HCT116 (cell line): ENCODE measurements at regions not wholly inside any gene's neighbourhood (a gene's known extent, or its start where the extent isn't known, plus 50 kb on each side); places are given as distances from the start of the nearest gene placed in this dataset.

Experiments
- ATAC-seq: fragments of 200-7000 bp; cut with Tn5 transposase; 2 replicates; pipeline ENCODE4 v1.9.1; 2020; ENCODE audit warnings: mild to moderate bottlenecking, moderate library complexity
- BruUV-seq: library from RNA; stranded (reverse); fragments of 400-500 nt; replicated peaks from 2 replicates; lab custom pipeline; 2021; lab: Mats Ljungman, UMichigan
- CTCF ChIA-PET: fragments of 300-600 bp; sonication (Branson Sonifier 250); formaldehyde crosslinking; loops from one replicate; lab custom pipeline; 2021; ENCODE audit warnings: antibody characterized with exemption; lab: Charles Lee
- POLR2A ChIA-PET: fragments of 300-600, 350-600 bp; sonication (Branson Sonifier 250); formaldehyde crosslinking; loops from one replicate; lab custom pipeline; 2021; ENCODE audit warnings: antibody characterized with exemption; lab: Charles Lee
- RAD21 ChIA-PET, 2 experiments: fragments of 300-600 bp; sonication (Branson Sonifier 250); formaldehyde crosslinking; loops; one replicate each; lab custom pipeline; 2023; ENCODE audit warnings: low total read pairs in 2 of 2; ENCODE audit not compliant: uncharacterized antibody in 2 of 2, unreplicated experiment in 2 of 2, low non-redundant PET in 1 of 2; lab: Charles Lee
- DNase-seq: peaks from one replicate; pipeline ENCODE4 v3.0.0-alpha.2; 2010; ENCODE audit warnings: low read depth, low spot score
- H2AFZ ChIP-seq: fragments of 200-600 bp; shearing (Covaris generic), sonication (generic); 2 replicates; pipeline ENCODE4 v1.6.1; 2017; ENCODE audit warnings: low read depth, mixed run types, mixed read lengths, antibody characterized with exemption, low read length; ENCODE audit not compliant: poor library complexity, severe bottlenecking
- H3K27ac ChIP-seq: 2 replicates; pipeline ENCODE4 v1.5.1; 2012; ENCODE audit warnings: low read depth, low read length
- H3K27me3 ChIP-seq: fragments of 200-600 bp; sonication (generic); 2 replicates; pipeline ENCODE4 v1.6.1; 2016; ENCODE audit warnings: mixed run types, low read length, mixed read lengths; ENCODE audit not compliant: insufficient read depth
- H3K36me3 ChIP-seq, 2 experiments: fragments of 200-500 bp in 1 of 2; fragments of 200-600 bp in 1 of 2; sonication (Bioruptor generic) in 1 of 2; sonication (generic) in 1 of 2; 2 replicates each; pipeline versions ENCODE4 v1.5.1 to v1.6.1; 2014 to 2016; ENCODE audit warnings: low read length in 2 of 2, inconsistent platforms in 1 of 2, mixed read lengths in 1 of 2, mixed run types in 1 of 2; ENCODE audit not compliant: insufficient read depth in 2 of 2, control insufficient read depth in 1 of 2
- H3K4me1 ChIP-seq, 2 experiments: fragments of 200-600 bp in 1 of 2; sonication (generic) in 1 of 2; 2 replicates each; pipeline versions ENCODE4 v1.5.1 to v1.6.1; 2012 to 2017; ENCODE audit warnings: low read length in 2 of 2, inconsistent platforms in 1 of 2, mild to moderate bottlenecking in 1 of 2, mixed read lengths in 1 of 2, mixed run types in 1 of 2, moderate library complexity in 1 of 2; ENCODE audit not compliant: insufficient read depth in 2 of 2, control insufficient read depth in 1 of 2
- H3K4me2 ChIP-seq: fragments of 200-600 bp; sonication (generic); 2 replicates; pipeline ENCODE4 v1.6.1; 2017; ENCODE audit warnings: mixed run types, low read length, mixed read lengths
- H3K4me3 ChIP-seq, 2 experiments: fragments of 200-600 bp in 1 of 2; sonication (generic) in 1 of 2; replicated peaks in 1 of 2; 2 replicates each; pipeline ENCODE4 v1.5.1; 2011 to 2016; ENCODE audit warnings: low read length in 2 of 2, control low read depth in 1 of 2, low read depth in 1 of 2, mild to moderate bottlenecking in 1 of 2, mixed read lengths in 1 of 2, mixed run types in 1 of 2
- H3K79me2 ChIP-seq: fragments of 200-600 bp; sonication (generic); 2 replicates; pipeline ENCODE4 v1.6.1; 2017; ENCODE audit warnings: mild to moderate bottlenecking, mixed run types, low read length, moderate library complexity, mixed read lengths; ENCODE audit not compliant: insufficient read depth
- H3K9ac ChIP-seq: fragments of 200-600 bp; sonication (generic); 2 replicates; pipeline ENCODE4 v1.6.1; 2016; ENCODE audit warnings: low read length, mixed read lengths
- H3K9me2 ChIP-seq: fragments of 200-600 bp; sonication (generic), shearing (Covaris generic); 2 replicates; pipeline ENCODE4 v1.6.1; 2017; ENCODE audit warnings: mixed run types, mild to moderate bottlenecking, moderate library complexity; ENCODE audit not compliant: insufficient read depth
- H3K9me3 ChIP-seq, 2 experiments: fragments of 200-500 bp in 1 of 2; fragments of 200-600 bp in 1 of 2; sonication (Bioruptor generic) in 1 of 2; sonication (generic) in 1 of 2; 2 replicates each; pipeline ENCODE4 v1.6.1; 2014 to 2017; ENCODE audit warnings: low read length in 2 of 2, mixed read lengths in 2 of 2, inconsistent platforms in 1 of 2, low read depth in 1 of 2, mild to moderate bottlenecking in 1 of 2, mixed run types in 1 of 2, moderate library complexity in 1 of 2; ENCODE audit not compliant: control insufficient read depth in 1 of 2, insufficient read depth in 1 of 2
- H4K20me1 ChIP-seq: fragments of 200-600 bp; sonication (generic), shearing (Covaris generic); 2 replicates; pipeline ENCODE4 v1.6.1; 2017; ENCODE audit warnings: mixed run types, mild to moderate bottlenecking, moderate library complexity; ENCODE audit not compliant: insufficient read depth
- ELF1 ChIP-seq: IDR thresholded peaks from 2 replicates; pipeline ENCODE4 v1.6.1; 2012; ENCODE audit warnings: low read depth, borderline replicate concordance
- EZH2phosphoT487 ChIP-seq: fragments of 200-600 bp; IDR thresholded peaks from 2 replicates; pipeline ENCODE4 v1.6.1; 2018; ENCODE audit warnings: antibody characterized with exemption, borderline replicate concordance
- FOSL1 ChIP-seq: IDR thresholded peaks from 2 replicates; pipeline ENCODE4 v1.6.1; 2012; ENCODE audit warnings: low read depth
- POLR2AphosphoS5 ChIP-seq: IDR thresholded peaks from 2 replicates; pipeline ENCODE4 v1.6.1; 2011; ENCODE audit warnings: mild to moderate bottlenecking, low read depth, low read length, moderate library complexity
- RAD21 ChIP-seq: IDR thresholded peaks from 2 replicates; pipeline ENCODE4 v1.6.1; 2012; ENCODE audit warnings: low read depth, mild to moderate bottlenecking
- TCF7L2 ChIP-seq: IDR thresholded peaks from 2 replicates; pipeline ENCODE4 v1.7.0; 2011; ENCODE audit warnings: borderline replicate concordance, inconsistent platforms; ENCODE audit not compliant: insufficient read depth, insufficient read length; ENCODE audit errors: extremely low read depth
- ZNF274 ChIP-seq: fragments of 200-500 bp; sonication (Bioruptor generic); IDR thresholded peaks from 2 replicates; pipeline ENCODE4 v1.6.1; 2014; ENCODE audit warnings: mild to moderate bottlenecking, low read depth, low read length, inconsistent platforms
- intact Hi-C: fragments of 100-400 bp; cut with micrococcal nuclease; formaldehyde crosslinking; loops from 2 replicates; pipeline ENCODE4 v1.10.0; 2022
- TF ChIP-seq, protein P1 (sequence below): IDR thresholded peaks from 2 replicates; pipeline ENCODE4 v1.6.1; 2012
- TF ChIP-seq, protein P2 (sequence below), 3 experiments: fragments of 200-600 bp in 1 of 3; sonication (generic) in 1 of 3; IDR thresholded peaks in 2 of 3; conservative IDR thresholded peaks in 1 of 3; 2 replicates each; pipeline ENCODE4 v1.5.1; 2012 to 2017; ENCODE audit warnings: low read depth in 2 of 3, low read length in 2 of 3, antibody characterized with exemption in 1 of 3, borderline replicate concordance in 1 of 3, control low read depth in 1 of 3, mild to moderate bottlenecking in 1 of 3, mixed read lengths in 1 of 3, mixed run types in 1 of 3, moderate library complexity in 1 of 3; ENCODE audit not compliant: insufficient read depth in 1 of 3
- TF ChIP-seq, protein P3 (sequence below): IDR thresholded peaks from 2 replicates; pipeline ENCODE4 v1.6.1; 2012

DNA sequence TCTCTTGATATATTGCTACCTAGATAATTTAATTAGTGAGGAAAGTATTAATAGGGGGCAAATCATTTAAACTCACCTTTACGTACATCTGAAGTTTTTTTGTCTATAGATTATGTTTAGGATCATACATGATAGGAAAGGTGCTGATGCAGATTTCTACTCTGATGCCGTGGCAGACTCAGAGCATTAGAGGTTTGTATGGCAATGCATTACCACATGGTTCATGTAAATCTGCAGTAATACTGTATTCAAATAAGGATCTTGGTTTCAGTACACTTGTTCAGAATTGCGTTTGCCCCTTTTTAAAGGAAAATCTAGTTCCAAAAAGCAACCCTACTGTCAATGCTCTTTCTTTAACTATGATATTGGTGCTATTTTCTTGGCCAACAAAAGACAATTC lies 288.3 kb downstream of the PTPRC start:
- POLR2A ChIA-PET = interaction anchor here (3.3 kb wide), 1 partner anchor 10 kb away, joined by 11 read pairs; no protein-coding TSS in a partner anchor
- no peaks in the 10 kb centered on the region for H3K36me3 ChIP-seq
- H3K4me1 ChIP-seq = peaks cover 11 to 34% of the 10 kb centered on the region in 2 experiments; a peak in 3 of 4 replicates
- no peaks in the 10 kb centered on the region for H3K9me3 ChIP-seq
- ATAC-seq = no peak
- no peak overlapping the region for H3K9ac ChIP-seq
- no peaks in the 10 kb centered on the region for H3K27me3 ChIP-seq
- H3K4me3 ChIP-seq = no peak overlapping the region
- no TSS peak for BruUV-seq
- H3K9me2 ChIP-seq = no peaks in the 10 kb centered on the region; the same call in 1 of the 2 replicates
- no peak overlapping the region for H2AFZ ChIP-seq
- DNase-seq = no peak
- peaks cover 51% of the 10 kb centered on the region; the same call in 1 of the 2 replicates for H3K79me2 ChIP-seq
- no peak overlapping the region for H3K27ac ChIP-seq
- TF ChIP-seq FOSL1 (no peak), EZH2phosphoT487 (no peak), ELF1 (no peak), RAD21 (no peak)
- TF ChIP-seq, protein P1, sequence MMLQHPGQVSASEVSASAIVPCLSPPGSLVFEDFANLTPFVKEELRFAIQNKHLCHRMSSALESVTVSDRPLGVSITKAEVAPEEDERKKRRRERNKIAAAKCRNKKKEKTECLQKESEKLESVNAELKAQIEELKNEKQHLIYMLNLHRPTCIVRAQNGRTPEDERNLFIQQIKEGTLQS = no peak
- TF ChIP-seq, protein P2, sequence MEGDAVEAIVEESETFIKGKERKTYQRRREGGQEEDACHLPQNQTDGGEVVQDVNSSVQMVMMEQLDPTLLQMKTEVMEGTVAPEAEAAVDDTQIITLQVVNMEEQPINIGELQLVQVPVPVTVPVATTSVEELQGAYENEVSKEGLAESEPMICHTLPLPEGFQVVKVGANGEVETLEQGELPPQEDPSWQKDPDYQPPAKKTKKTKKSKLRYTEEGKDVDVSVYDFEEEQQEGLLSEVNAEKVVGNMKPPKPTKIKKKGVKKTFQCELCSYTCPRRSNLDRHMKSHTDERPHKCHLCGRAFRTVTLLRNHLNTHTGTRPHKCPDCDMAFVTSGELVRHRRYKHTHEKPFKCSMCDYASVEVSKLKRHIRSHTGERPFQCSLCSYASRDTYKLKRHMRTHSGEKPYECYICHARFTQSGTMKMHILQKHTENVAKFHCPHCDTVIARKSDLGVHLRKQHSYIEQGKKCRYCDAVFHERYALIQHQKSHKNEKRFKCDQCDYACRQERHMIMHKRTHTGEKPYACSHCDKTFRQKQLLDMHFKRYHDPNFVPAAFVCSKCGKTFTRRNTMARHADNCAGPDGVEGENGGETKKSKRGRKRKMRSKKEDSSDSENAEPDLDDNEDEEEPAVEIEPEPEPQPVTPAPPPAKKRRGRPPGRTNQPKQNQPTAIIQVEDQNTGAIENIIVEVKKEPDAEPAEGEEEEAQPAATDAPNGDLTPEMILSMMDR (IDR thresholded peaks at IDR 0.05 in 2 of 3, conservative IDR thresholded peaks at IDR 0.05 in 1 of 3; ENCODE audit: borderline replicate concordance in 1 of 3, insufficient read depth in 1 of 3, low read depth in 2 of 3, low read length in 2 of 3) = no peak
- RAD21 ChIA-PET = no interaction called here
- CTCF ChIA-PET = no interaction called here
- intact Hi-C loops = no loop called here
- H3K4me2 ChIP-seq = no peak overlapping the region
- H4K20me1 ChIP-seq = no peaks in the 10 kb centered on the region

DNA sequence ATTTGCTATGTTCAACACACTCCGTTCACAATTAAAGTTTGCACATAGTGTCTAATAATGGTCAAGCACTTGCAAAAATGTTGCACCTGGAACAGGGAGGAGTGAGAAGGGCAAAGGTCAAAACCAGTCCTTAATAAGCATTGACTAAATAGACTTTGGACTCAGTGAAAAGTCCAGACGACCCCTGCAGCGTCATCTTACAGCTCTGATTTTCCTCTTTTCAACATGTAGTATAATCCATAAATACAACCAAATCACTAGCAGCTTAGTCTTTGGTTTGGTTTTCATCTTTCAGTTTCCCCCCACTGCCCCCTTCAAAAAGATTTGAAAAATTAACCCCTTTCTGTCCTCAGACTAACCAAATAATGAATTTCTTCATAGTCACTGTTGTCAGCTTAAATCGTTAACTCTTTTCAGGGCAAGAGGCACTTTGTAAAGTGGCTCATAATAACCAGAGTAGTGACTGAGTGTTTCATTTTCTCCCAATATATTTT lies 290.3 kb downstream of the PTPRC start:
- Histone ChIP-seq H2AFZ (no peak overlapping the region), H3K9me3 (no peaks in the 10 kb centered on the region), H3K27ac (no peak overlapping the region), H3K27me3 (no peaks in the 10 kb centered on the region), H3K4me2 (peak overlapping the region; percentile 76), H3K36me3 (no peaks in the 10 kb centered on the region), H3K4me1 (peaks cover 21 to 55% of the 10 kb centered on the region in 2 experiments; a peak in 3 of 4 replicates), H3K9ac (peak overlapping the region; percentile 62), H3K9me2 (no peaks in the 10 kb centered on the region; the same call in 1 of the 2 replicates), H3K4me3 (peak overlapping the region in 1 of 2 experiments; percentile 54; a peak in 2 of 4 replicates), H3K79me2 (peaks cover 71% of the 10 kb centered on the region), H4K20me1 (no peaks in the 10 kb centered on the region)
- TF ChIP-seq ZNF274 = no peak
- no peak for TF ChIP-seq TCF7L2
- TF ChIP-seq POLR2AphosphoS5 = no peak
- TF ChIP-seq, protein P3, sequence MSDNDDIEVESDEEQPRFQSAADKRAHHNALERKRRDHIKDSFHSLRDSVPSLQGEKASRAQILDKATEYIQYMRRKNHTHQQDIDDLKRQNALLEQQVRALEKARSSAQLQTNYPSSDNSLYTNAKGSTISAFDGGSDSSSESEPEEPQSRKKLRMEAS = no peak
- ChIA-PET CTCF (no interaction called here), POLR2A (interaction anchor here (3.3 kb wide), 1 partner anchor 8 kb away, joined by 11 read pairs; no protein-coding TSS in a partner anchor), RAD21 (no interaction called here)
- DNase-seq (no peak), ATAC-seq (no peak)
- intact Hi-C loops = no loop called here
- no TSS peak for BruUV-seq
